ENCODE measurements at regions not wholly inside any gene's neighbourhood (a gene's known extent, or its start where the extent isn't known, plus 50 kb on each side); places are given as distances from the start of the nearest gene placed in this dataset.

DNA sequence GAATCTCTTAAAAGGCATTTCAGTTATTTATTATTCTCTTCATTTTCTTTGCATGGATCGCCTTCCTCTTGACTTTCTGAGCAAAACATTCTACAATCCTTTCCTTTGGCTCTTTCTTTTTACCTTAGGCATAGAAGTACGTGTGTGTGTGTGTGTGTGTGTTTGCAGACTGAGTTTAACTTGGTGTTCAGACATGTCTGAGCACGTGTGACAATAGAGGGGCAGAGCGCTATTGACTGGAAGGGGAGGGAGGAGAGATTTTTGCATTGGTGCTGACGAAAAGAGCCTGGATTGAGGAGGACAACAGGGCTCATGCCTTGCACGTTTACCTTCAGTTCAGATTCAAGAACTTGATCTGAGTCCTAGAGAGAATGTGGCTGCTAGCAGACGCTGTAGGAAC is 129.8 kb downstream of the SEC23IP start:
- TF ChIP-seq ELF4 (IDR thresholded peaks at IDR 0.05): no peak
- no peak for TF ChIP-seq NFRKB (IDR thresholded peaks at IDR 0.05)
- no peak for TF ChIP-seq BHLHE40 (IDR thresholded peaks at IDR 0.05; ENCODE audit: borderline replicate concordance)
- TF ChIP-seq LEF1 (IDR thresholded peaks at IDR 0.05; ENCODE audit: borderline replicate concordance): no peak
